GM23338 (cell line): ENCODE measurements at regions not wholly inside any gene's neighbourhood (a gene's known extent, or its start where the extent isn't known, plus 50 kb on each side); places are given as distances from the start of the nearest gene placed in this dataset.

Experiments used
- ATAC-seq: fragments of 200-7000 bp; cut with Tn5 transposase; 3 replicates; pipeline ENCODE4 v1.9.1; 2020
- DNase-seq: peaks from one replicate; pipeline ENCODE4 v3.0.0-alpha.2; 2015; ENCODE audit warnings: low spot score
- H2AFZ ChIP-seq: fragments of 200-600 bp; sonication (generic); 2 replicates; pipeline ENCODE4 v1.8.0; 2016; ENCODE audit warnings: antibody characterized with exemption, mild to moderate bottlenecking, moderate library complexity
- H3F3A ChIP-seq: fragments of 200-600 bp; sonication (generic); replicated peaks from 2 replicates; pipeline ENCODE4 v1.8.0; 2017; ENCODE audit warnings: antibody characterized with exemption, mixed run types, low read depth
- H3K27ac ChIP-seq: fragments of 200-600 bp; sonication (generic); 2 replicates; pipeline ENCODE4 v1.6.1; 2016; ENCODE audit warnings: low read depth
- H3K27me3 ChIP-seq: fragments of 200-600 bp; sonication (generic); 2 replicates; pipeline ENCODE4 v1.8.0; 2016; ENCODE audit warnings: mild to moderate bottlenecking, mixed run types, moderate library complexity; ENCODE audit not compliant: insufficient read depth
- H3K36me3 ChIP-seq: fragments of 200-600 bp; sonication (generic); 2 replicates; pipeline ENCODE4 v1.8.0; 2016; ENCODE audit warnings: mild to moderate bottlenecking; ENCODE audit not compliant: insufficient read depth
- H3K4me1 ChIP-seq: fragments of 200-600 bp; sonication (generic); 2 replicates; pipeline ENCODE4 v1.8.0; 2016; ENCODE audit warnings: mild to moderate bottlenecking, moderate library complexity; ENCODE audit not compliant: insufficient read depth
- H3K4me2 ChIP-seq: fragments of 200-600 bp; sonication (generic); 2 replicates; pipeline ENCODE4 v1.7.1; 2017; ENCODE audit warnings: mixed run types
- H3K4me3 ChIP-seq: fragments of 200-600 bp; sonication (generic); 2 replicates; pipeline ENCODE4 v1.6.1; 2016; ENCODE audit warnings: mixed run types
- H3K79me2 ChIP-seq: fragments of 200-600 bp; sonication (generic); replicated peaks from 2 replicates; pipeline ENCODE4 v1.8.0; 2017; ENCODE audit warnings: mild to moderate bottlenecking; ENCODE audit not compliant: insufficient read depth
- H3K9me2 ChIP-seq: fragments of 200-600 bp; sonication (generic); 2 replicates; pipeline ENCODE4 v1.8.0; 2017; ENCODE audit not compliant: insufficient read depth
- H4K20me1 ChIP-seq: fragments of 200-600 bp; sonication (generic); replicated peaks from 2 replicates; pipeline ENCODE4 v1.8.0; 2017; ENCODE audit warnings: mild to moderate bottlenecking; ENCODE audit not compliant: insufficient read depth
- H3K27ac Mint-ChIP-seq: 2 replicates; pipeline ENCODE4 v1.8.0; 2020; ENCODE audit warnings: inconsistent platforms, mild to moderate bottlenecking, moderate library complexity, mixed read lengths
- H3K27me3 Mint-ChIP-seq: 3 replicates; pipeline ENCODE4 v1.8.0; 2022; ENCODE audit warnings: low read depth, mild to moderate bottlenecking, moderate library complexity, mixed read lengths, inconsistent platforms; ENCODE audit not compliant: insufficient read depth, poor library complexity
- H3K36me3 Mint-ChIP-seq: 3 replicates; pipeline ENCODE4 v1.8.0; 2021; ENCODE audit warnings: low read depth, mild to moderate bottlenecking, inconsistent platforms, moderate library complexity, mixed read lengths
- H3K4me1 Mint-ChIP-seq: 3 replicates; pipeline ENCODE4 v1.8.0; 2020; ENCODE audit warnings: mild to moderate bottlenecking, inconsistent platforms, mixed read lengths
- H3K4me3 Mint-ChIP-seq: 3 replicates; pipeline ENCODE4 v1.8.0; 2021; ENCODE audit warnings: moderate library complexity, mild to moderate bottlenecking, inconsistent platforms, mixed read lengths
- H3K9me3 Mint-ChIP-seq: 3 replicates; pipeline ENCODE4 v1.8.0; 2020; ENCODE audit warnings: moderate library complexity, mild to moderate bottlenecking, inconsistent platforms, mixed read lengths
- CREB1 ChIP-seq: fragments of 250-450 bp; sonication (Bioruptor Pico); IDR thresholded peaks from 2 replicates; pipeline ENCODE4 v1.5.0; 2020; ENCODE audit warnings: low read depth, mild to moderate bottlenecking, moderate library complexity
- EZH2phosphoT487 ChIP-seq: fragments of 200-600 bp; sonication (generic); IDR thresholded peaks from one replicate; pipeline ENCODE4 v1.8.1; 2018; ENCODE audit warnings: antibody characterized with exemption; ENCODE audit not compliant: unreplicated experiment
- JUNB ChIP-seq: IDR thresholded peaks from one replicate; pipeline ENCODE4 v1.6.1; 2016; ENCODE audit warnings: antibody characterized with exemption; ENCODE audit not compliant: unreplicated experiment
- NANOG ChIP-seq: IDR thresholded peaks from 2 replicates; pipeline ENCODE4 v1.6.1; 2016; ENCODE audit warnings: antibody characterized with exemption, borderline replicate concordance
- REST ChIP-seq: IDR thresholded peaks from one replicate; pipeline ENCODE4 v1.6.1; 2018; ENCODE audit warnings: antibody characterized with exemption; ENCODE audit not compliant: unreplicated experiment
- ZNF114 ChIP-seq: fragments of 250-450 bp; sonication (Bioruptor Pico); IDR thresholded peaks from 2 replicates; pipeline ENCODE4 v1.5.0; 2020; ENCODE audit warnings: mild to moderate bottlenecking, moderate library complexity
- TF ChIP-seq, protein P1 (sequence below), 2 experiments: fragments of 200-600 bp in 1 of 2; sonication (generic) in 1 of 2; conservative IDR thresholded peaks; 2 replicates each; pipeline versions ENCODE4 v1.5.1 to v1.6.1; 2016 to 2017; ENCODE audit warnings: antibody characterized with exemption in 2 of 2, low read depth in 2 of 2, mild to moderate bottlenecking in 2 of 2, moderate library complexity in 1 of 2
- TF ChIP-seq, protein P2 (sequence below): IDR thresholded peaks from 2 replicates; pipeline ENCODE4 v1.6.1; 2016; ENCODE audit warnings: antibody characterized with exemption

- Histone ChIP-seq H2AFZ (peak overlapping the region; percentile 69), H3K9me2 (no peaks in the 10 kb centered on the region), H3K79me2 (no peaks in the 10 kb centered on the region), H3K27ac (no peak overlapping the region), H3F3A (no peaks in the 10 kb centered on the region), H4K20me1 (no peaks in the 10 kb centered on the region), H3K4me2 (no peak overlapping the region), H3K4me3 (no peak overlapping the region), H3K36me3 (no peaks in the 10 kb centered on the region), H3K4me1 (no peaks in the 10 kb centered on the region), H3K27me3 (no peaks in the 10 kb centered on the region)
- Mint-ChIP-seq H3K4me1 (peaks cover 13% of the 10 kb centered on the region), H3K36me3 (no peaks in the 10 kb centered on the region), H3K27ac (no peak overlapping the region), H3K27me3 (peaks cover 6% of the 10 kb centered on the region), H3K9me3 (no peaks in the 10 kb centered on the region; the same call in 1 of the 3 replicates), H3K4me3 (no peak overlapping the region)
- TF ChIP-seq, protein P1, sequence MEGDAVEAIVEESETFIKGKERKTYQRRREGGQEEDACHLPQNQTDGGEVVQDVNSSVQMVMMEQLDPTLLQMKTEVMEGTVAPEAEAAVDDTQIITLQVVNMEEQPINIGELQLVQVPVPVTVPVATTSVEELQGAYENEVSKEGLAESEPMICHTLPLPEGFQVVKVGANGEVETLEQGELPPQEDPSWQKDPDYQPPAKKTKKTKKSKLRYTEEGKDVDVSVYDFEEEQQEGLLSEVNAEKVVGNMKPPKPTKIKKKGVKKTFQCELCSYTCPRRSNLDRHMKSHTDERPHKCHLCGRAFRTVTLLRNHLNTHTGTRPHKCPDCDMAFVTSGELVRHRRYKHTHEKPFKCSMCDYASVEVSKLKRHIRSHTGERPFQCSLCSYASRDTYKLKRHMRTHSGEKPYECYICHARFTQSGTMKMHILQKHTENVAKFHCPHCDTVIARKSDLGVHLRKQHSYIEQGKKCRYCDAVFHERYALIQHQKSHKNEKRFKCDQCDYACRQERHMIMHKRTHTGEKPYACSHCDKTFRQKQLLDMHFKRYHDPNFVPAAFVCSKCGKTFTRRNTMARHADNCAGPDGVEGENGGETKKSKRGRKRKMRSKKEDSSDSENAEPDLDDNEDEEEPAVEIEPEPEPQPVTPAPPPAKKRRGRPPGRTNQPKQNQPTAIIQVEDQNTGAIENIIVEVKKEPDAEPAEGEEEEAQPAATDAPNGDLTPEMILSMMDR (conservative IDR thresholded peaks at IDR 0.05; ENCODE audit: low read depth in 2 of 2): no peak
- TF ChIP-seq REST: no peak
- TF ChIP-seq, protein P2, sequence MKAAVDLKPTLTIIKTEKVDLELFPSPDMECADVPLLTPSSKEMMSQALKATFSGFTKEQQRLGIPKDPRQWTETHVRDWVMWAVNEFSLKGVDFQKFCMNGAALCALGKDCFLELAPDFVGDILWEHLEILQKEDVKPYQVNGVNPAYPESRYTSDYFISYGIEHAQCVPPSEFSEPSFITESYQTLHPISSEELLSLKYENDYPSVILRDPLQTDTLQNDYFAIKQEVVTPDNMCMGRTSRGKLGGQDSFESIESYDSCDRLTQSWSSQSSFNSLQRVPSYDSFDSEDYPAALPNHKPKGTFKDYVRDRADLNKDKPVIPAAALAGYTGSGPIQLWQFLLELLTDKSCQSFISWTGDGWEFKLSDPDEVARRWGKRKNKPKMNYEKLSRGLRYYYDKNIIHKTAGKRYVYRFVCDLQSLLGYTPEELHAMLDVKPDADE: no peak
- no peak for TF ChIP-seq JUNB
- no peak for TF ChIP-seq EZH2phosphoT487
- TF ChIP-seq CREB1 (CRISPR knock-in tag): no peak
- no peak for TF ChIP-seq ZNF114 (CRISPR knock-in tag)
- no peak for TF ChIP-seq NANOG
- DNase-seq (peak; percentile 59), ATAC-seq (peak; percentile 83)
Measured at GRCh38 chr20:56911946-56912345, 282.8 kb downstream of the TFAP2C start.

- H3K9me3 Mint-ChIP-seq: no peaks in the 10 kb centered on the region; the same call in 2 of the 3 replicates
- no peaks in the 10 kb centered on the region for H3K4me1 ChIP-seq
- peaks cover 8% of the 10 kb centered on the region for H3K27me3 Mint-ChIP-seq
- H3K27me3 ChIP-seq: no peaks in the 10 kb centered on the region
- peaks cover 22% of the 10 kb centered on the region for H3K4me1 Mint-ChIP-seq
- no peak overlapping the region for H3K4me3 Mint-ChIP-seq
- no peaks in the 10 kb centered on the region for H4K20me1 ChIP-seq
- no peak overlapping the region for H3K27ac Mint-ChIP-seq
- H3K4me2 ChIP-seq: no peak overlapping the region
- DNase-seq: no peak
- no peak overlapping the region for H3K4me3 ChIP-seq
- H3K79me2 ChIP-seq: no peaks in the 10 kb centered on the region
- no peaks in the 10 kb centered on the region for H3F3A ChIP-seq
- H2AFZ ChIP-seq: no peak overlapping the region
- no peak for ATAC-seq
- no peaks in the 10 kb centered on the region for H3K36me3 Mint-ChIP-seq
- no peaks in the 10 kb centered on the region for H3K36me3 ChIP-seq
- no peak overlapping the region for H3K27ac ChIP-seq
- no peaks in the 10 kb centered on the region for H3K9me2 ChIP-seq
- TF ChIP-seq, protein P2: no peak
Measured at GRCh38 chr20:56914532-56914931, 285.4 kb downstream of the TFAP2C start.
